ENCODE measurements at regions not wholly inside any gene's neighbourhood (a gene's known extent, or its start where the extent isn't known, plus 50 kb on each side); places are given as distances from the start of the nearest gene placed in this dataset.

GRCh38 chr2:21484643-21485042, 360.9 kb downstream of the TDRD15 start:
- TF ChIP-seq ZNF274 (IDR thresholded peaks at IDR 0.05; ENCODE audit: low read depth, low read length) (no peak), YY1 (IDR thresholded peaks at IDR 0.05; ENCODE audit: insufficient read depth, insufficient read length) (no peak)
